Immature natural killer cell (primary cell): ENCODE measurements at regions not wholly inside any gene's neighbourhood (a gene's known extent, or its start where the extent isn't known, plus 50 kb on each side); places are given as distances from the start of the nearest gene placed in this dataset.
"Not testable (repeated sequence)": the region's sequence is repeated elsewhere in the genome, so short reads cannot be mapped to it uniquely, and the experiment has no call there.

ENCODE experiments used
- DNase-seq, 3 donors: peaks; one replicate each; pipeline ENCODE4 v3.0.0; 2022; ENCODE audit warnings: mixed read lengths in 1 of 3
- H3K27ac Mint-ChIP-seq, 6 donors: one replicate each; pipeline ENCODE4 v1.8.0; 2020; ENCODE audit warnings: mixed read lengths in 6 of 6, mild to moderate bottlenecking in 5 of 6, inconsistent platforms in 4 of 6, moderate library complexity in 3 of 6
- H3K27me3 Mint-ChIP-seq, 3 donors: one replicate each; pipeline ENCODE4 v1.8.0; 2020 to 2021; ENCODE audit warnings: low read depth in 3 of 3, mild to moderate bottlenecking in 3 of 3, mixed read lengths in 3 of 3, moderate library complexity in 3 of 3, inconsistent platforms in 1 of 3
- H3K36me3 Mint-ChIP-seq, 3 donors: one replicate each; pipeline ENCODE4 v1.8.0; 2020; ENCODE audit warnings: mixed read lengths in 3 of 3, inconsistent platforms in 2 of 3, mild to moderate bottlenecking in 2 of 3
- H3K4me1 Mint-ChIP-seq, 2 donors: one replicate each; pipeline ENCODE4 v1.8.0; 2020; ENCODE audit warnings: inconsistent platforms in 2 of 2, mild to moderate bottlenecking in 2 of 2, mixed read lengths in 2 of 2, moderate library complexity in 1 of 2
- H3K4me3 Mint-ChIP-seq, 5 donors: one replicate each; pipeline ENCODE4 v1.8.0; 2020; ENCODE audit warnings: mild to moderate bottlenecking in 5 of 5, mixed read lengths in 5 of 5, inconsistent platforms in 3 of 5, moderate library complexity in 3 of 5
- H3K9me3 Mint-ChIP-seq, 6 donors: one replicate each; pipeline ENCODE4 v1.8.0; 2020; ENCODE audit warnings: mild to moderate bottlenecking in 6 of 6, mixed read lengths in 6 of 6, inconsistent platforms in 4 of 6, moderate library complexity in 3 of 6

DNA sequence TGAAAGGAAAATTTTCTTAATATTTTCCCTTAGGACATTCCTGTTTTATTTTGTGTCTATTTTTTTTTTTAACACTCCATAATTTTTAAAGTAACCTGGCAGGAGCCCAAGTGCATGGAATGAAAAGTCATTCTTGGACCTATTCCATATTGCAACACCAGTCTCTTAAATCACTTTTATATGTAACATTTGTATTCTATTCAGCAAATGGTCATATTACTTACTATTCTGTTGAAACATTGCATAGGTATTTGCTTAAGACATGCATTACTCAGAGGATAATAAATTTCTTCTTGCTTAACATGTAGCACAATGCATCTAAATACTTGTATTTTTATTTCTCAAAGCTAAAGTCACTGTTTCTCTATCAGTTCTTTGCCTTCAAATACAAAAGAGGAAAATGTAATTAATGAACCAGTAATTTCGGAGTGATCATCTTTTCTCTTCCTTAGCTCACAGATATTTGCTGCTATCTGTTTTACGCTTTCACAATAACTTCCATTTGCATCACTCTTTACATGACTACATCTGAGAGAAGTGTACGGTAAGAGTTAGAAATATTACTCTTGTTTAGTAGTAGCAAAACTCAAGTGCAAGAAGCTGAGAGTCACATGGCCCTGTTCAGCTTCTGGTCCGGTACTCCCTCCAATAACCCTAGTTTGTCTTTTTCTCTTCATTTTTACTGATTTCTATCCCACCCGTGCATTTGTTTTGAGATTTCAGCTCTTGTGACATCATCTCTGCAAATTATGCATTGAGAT, 394.8 kb downstream of the USP25 start:
- no peaks in the 10 kb centered on the region for H3K27me3 Mint-ChIP-seq
- no peaks in the 10 kb centered on the region for H3K4me1 Mint-ChIP-seq
- H3K4me3 Mint-ChIP-seq: no peak overlapping the region

GRCh38 chr21:16125274-16125673, 395.5 kb downstream of the USP25 start:
- no peaks in the 10 kb centered on the region for H3K36me3 Mint-ChIP-seq
- H3K9me3 Mint-ChIP-seq: peaks cover 2 to 13% (median 7%) of the 10 kb centered on the region in 6 donors
- no peaks in the 10 kb centered on the region for H3K4me1 Mint-ChIP-seq
- no peak for DNase-seq
- H3K4me3 Mint-ChIP-seq: no peak overlapping the region
- no peak overlapping the region for H3K27ac Mint-ChIP-seq
- H3K27me3 Mint-ChIP-seq: no peaks in the 10 kb centered on the region

More for the DNA sequence above, 394.8 kb downstream of the USP25 start:
- DNase-seq: no peak
- Mint-ChIP-seq H3K27ac (no peak overlapping the region), H3K9me3 (peaks cover 0 to 8% (median 3%) of the 10 kb centered on the region in 6 donors), H3K36me3 (no peaks in the 10 kb centered on the region)

GRCh38 chr21:16132453-16132852, 402.7 kb downstream of the USP25 start:
- peaks cover 6 to 31% (median 21%) of the 10 kb centered on the region in 6 donors for H3K9me3 Mint-ChIP-seq
- H3K27me3 Mint-ChIP-seq, H3K27ac Mint-ChIP-seq, H3K4me3 Mint-ChIP-seq, H3K4me1 Mint-ChIP-seq, H3K36me3 Mint-ChIP-seq, DNase-seq: not testable (repeated sequence)

- no peak for DNase-seq
- no peaks in the 10 kb centered on the region for H3K27me3 Mint-ChIP-seq
- no peak overlapping the region for H3K27ac Mint-ChIP-seq
- H3K4me1 Mint-ChIP-seq: no peaks in the 10 kb centered on the region
- H3K36me3 Mint-ChIP-seq: no peaks in the 10 kb centered on the region
- peaks cover 6 to 31% (median 21%) of the 10 kb centered on the region in 6 donors for H3K9me3 Mint-ChIP-seq
- no peak overlapping the region for H3K4me3 Mint-ChIP-seq
Observed at GRCh38 chr21:16133248-16133647, 403.5 kb downstream of the USP25 start.

GRCh38 chr21:16134134-16134533, 404.4 kb downstream of the USP25 start:
- Mint-ChIP-seq H3K4me1 (no peaks in the 10 kb centered on the region), H3K4me3 (no peak overlapping the region), H3K27me3 (no peaks in the 10 kb centered on the region), H3K9me3 (peaks cover 6 to 31% (median 20%) of the 10 kb centered on the region in 6 donors), H3K27ac (no peak overlapping the region), H3K36me3 (no peaks in the 10 kb centered on the region)
- DNase-seq: no peak

DNA sequence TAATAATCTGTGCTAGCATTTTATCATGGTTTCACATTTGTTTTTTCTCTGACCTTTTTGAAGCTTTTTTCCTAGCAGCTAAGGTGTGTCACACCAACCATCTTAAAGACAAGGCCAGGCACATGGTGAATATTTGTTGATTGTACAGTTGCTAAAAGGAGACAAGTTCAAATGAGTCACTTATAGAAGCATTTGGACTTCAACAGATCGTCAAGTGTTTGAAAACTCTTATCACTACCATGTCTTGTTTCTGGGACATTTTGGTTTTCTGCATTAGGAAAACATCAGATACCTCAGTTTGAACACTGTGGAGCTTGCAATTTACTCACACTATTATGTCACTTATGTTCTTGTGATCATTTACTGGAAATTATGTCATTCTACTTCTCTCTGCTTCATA, 407.3 kb downstream of the USP25 start:
- peaks cover 0 to 27% (median 8%) of the 10 kb centered on the region in 6 donors for H3K9me3 Mint-ChIP-seq
- no peak overlapping the region for H3K27ac Mint-ChIP-seq
- no peaks in the 10 kb centered on the region for H3K4me1 Mint-ChIP-seq
- no peak for DNase-seq
- no peak overlapping the region for H3K4me3 Mint-ChIP-seq
- no peaks in the 10 kb centered on the region for H3K36me3 Mint-ChIP-seq
- no peaks in the 10 kb centered on the region for H3K27me3 Mint-ChIP-seq

GRCh38 chr21:16145052-16145451, 415.3 kb downstream of the USP25 start:
- peaks cover 0 to 4% (median 0%) of the 10 kb centered on the region in 3 donors for H3K36me3 Mint-ChIP-seq
- peaks cover 0 to 2% (median 0%) of the 10 kb centered on the region in 3 donors for H3K27me3 Mint-ChIP-seq
- peaks cover 3 to 39% (median 18%) of the 10 kb centered on the region in 6 donors for H3K9me3 Mint-ChIP-seq
- H3K4me3 Mint-ChIP-seq: no peak overlapping the region
- no peak overlapping the region for H3K27ac Mint-ChIP-seq
- no peaks in the 10 kb centered on the region for H3K4me1 Mint-ChIP-seq
- DNase-seq: no peak

GRCh38 chr21:16145479-16145878, 415.7 kb downstream of the USP25 start:
- Mint-ChIP-seq H3K4me3 (no peak overlapping the region), H3K36me3 (peaks cover 0 to 4% (median 0%) of the 10 kb centered on the region in 3 donors), H3K27me3 (peaks cover 0 to 2% (median 0%) of the 10 kb centered on the region in 3 donors), H3K9me3 (peaks cover 3 to 39% (median 18%) of the 10 kb centered on the region in 6 donors), H3K27ac (no peak overlapping the region), H3K4me1 (no peaks in the 10 kb centered on the region)
- no peak for DNase-seq

DNA sequence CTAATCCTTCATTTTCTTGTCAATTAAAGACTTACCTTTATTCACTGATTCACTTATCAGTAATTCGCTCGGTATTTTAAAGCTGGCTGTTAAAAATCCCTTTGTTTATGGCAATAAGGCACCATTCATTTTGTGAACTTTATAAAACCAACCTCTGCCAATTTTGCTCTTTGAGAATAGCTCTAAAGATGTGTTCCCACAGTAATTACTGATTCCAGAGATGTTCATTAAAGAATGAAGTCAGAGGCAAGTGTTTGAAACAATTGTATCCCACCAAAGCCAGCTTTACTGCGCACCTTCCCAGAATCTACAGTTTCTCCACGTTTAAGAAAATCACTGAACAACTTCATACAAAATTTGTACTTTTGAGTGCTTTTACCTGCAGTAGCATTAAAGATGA, 424.5 kb downstream of the USP25 start:
- H3K9me3 Mint-ChIP-seq: peaks cover 0 to 7% (median under 1%) of the 10 kb centered on the region in 6 donors
- no peaks in the 10 kb centered on the region for H3K4me1 Mint-ChIP-seq
- no peak for DNase-seq
- no peaks in the 10 kb centered on the region for H3K36me3 Mint-ChIP-seq
- no peak overlapping the region for H3K4me3 Mint-ChIP-seq
- no peak overlapping the region for H3K27ac Mint-ChIP-seq
- peaks cover 0 to 2% (median 0%) of the 10 kb centered on the region in 3 donors for H3K27me3 Mint-ChIP-seq

GRCh38 chr21:16154951-16155635, 425.3 kb downstream of the USP25 start:
- H3K27me3 Mint-ChIP-seq: peaks cover 0 to 2% (median 0%) of the 10 kb centered on the region in 3 donors
- peaks cover 0 to 6% (median 0%) of the 10 kb centered on the region in 6 donors for H3K9me3 Mint-ChIP-seq
- DNase-seq: no peak
- H3K36me3 Mint-ChIP-seq: no peaks in the 10 kb centered on the region
- H3K4me1 Mint-ChIP-seq: no peaks in the 10 kb centered on the region
- H3K27ac Mint-ChIP-seq: no peak overlapping the region
- H3K4me3 Mint-ChIP-seq: no peak overlapping the region

- Mint-ChIP-seq H3K27ac (no peak overlapping the region), H3K4me1 (no peaks in the 10 kb centered on the region), H3K36me3 (no peaks in the 10 kb centered on the region), H3K9me3 (peaks cover 0 to 8% (median under 1%) of the 10 kb centered on the region in 6 donors), H3K4me3 (no peak overlapping the region), H3K27me3 (peaks cover 0 to 2% (median 0%) of the 10 kb centered on the region in 3 donors)
- no peak for DNase-seq
Observed at GRCh38 chr21:16156841-16157489, 427.2 kb downstream of the USP25 start.

GRCh38 chr21:16159213-16159970, 429.6 kb downstream of the USP25 start:
- H3K4me3 Mint-ChIP-seq: no peak overlapping the region
- no peaks in the 10 kb centered on the region for H3K4me1 Mint-ChIP-seq
- no peak overlapping the region for H3K27ac Mint-ChIP-seq
- H3K27me3 Mint-ChIP-seq: peaks cover 0 to 2% (median 0%) of the 10 kb centered on the region in 3 donors
- H3K9me3 Mint-ChIP-seq: peaks cover 0 to 3% (median under 1%) of the 10 kb centered on the region in 6 donors
- DNase-seq: no peak
- no peaks in the 10 kb centered on the region for H3K36me3 Mint-ChIP-seq

DNA sequence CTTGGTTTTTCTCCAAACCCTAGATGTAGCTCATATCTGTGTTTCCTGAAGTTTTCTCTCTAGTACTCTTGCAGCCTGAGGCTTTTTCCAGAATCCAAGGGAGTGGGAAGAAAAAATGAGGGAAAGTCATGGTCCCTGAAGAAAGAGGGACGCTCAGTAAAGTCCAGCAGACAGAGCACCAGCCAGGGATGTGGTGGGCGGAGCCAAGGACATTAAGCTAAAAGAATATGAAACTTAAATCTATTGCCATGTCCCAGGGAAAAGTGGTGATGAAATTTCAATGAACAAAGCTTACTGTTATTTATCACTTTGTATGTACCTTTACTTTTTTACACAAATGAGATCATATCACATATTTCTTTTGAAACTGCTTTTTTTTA, 430.2 kb downstream of the USP25 start:
- Mint-ChIP-seq H3K4me1 (no peaks in the 10 kb centered on the region), H3K27ac (no peak overlapping the region), H3K9me3 (peaks cover 0 to 3% (median under 1%) of the 10 kb centered on the region in 6 donors), H3K27me3 (peaks cover 0 to 2% (median 0%) of the 10 kb centered on the region in 3 donors), H3K36me3 (no peaks in the 10 kb centered on the region), H3K4me3 (no peak overlapping the region)
- DNase-seq: no peak
